DMS79 treated with DMSO at 0.1 percent for 48 hours (cell line): ENCODE measurements at regions not wholly inside any gene's neighbourhood (a gene's known extent, or its start where the extent isn't known, plus 50 kb on each side); places are given as distances from the start of the nearest gene placed in this dataset.
"Not testable (repeated sequence)": the region's sequence is repeated elsewhere in the genome, so short reads cannot be mapped to it uniquely, and the experiment has no call there.

Experiments
- DNase-seq: peaks from one replicate; lab custom pipeline; 2025; lab: John Stamatoyannopoulos, UW

DNA sequence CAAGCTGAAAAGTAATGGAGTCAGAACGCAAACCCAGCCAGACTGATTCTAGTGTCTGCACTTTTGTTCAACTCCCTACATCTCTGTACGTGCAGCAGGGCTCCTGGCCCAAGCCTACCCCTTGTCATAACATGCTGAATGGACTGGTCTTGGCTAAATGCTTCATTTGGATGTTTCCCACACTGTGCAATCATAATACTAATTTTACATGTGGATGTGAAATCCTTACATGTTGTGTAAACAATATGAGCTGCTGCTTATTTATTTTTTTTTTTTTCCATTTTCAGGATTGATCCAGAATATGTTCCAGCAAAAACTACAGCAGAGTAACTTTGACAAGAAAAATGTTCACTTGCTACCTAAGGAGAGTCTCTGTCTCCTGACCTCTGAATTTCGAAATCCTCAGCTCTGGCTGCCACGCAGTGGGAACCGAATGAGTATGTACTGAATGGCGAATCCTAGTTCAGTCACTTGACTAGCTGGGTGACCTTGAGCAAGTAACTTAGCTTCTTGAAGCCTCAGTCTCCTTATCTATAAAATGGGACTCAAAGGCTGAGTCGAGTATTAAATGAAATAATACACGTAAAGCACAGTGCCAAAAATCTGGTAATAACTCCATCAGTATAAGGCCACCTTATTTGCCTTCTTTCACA, 133.4 kb downstream of the EHF start:
- DNase-seq, result no peak

DNA sequence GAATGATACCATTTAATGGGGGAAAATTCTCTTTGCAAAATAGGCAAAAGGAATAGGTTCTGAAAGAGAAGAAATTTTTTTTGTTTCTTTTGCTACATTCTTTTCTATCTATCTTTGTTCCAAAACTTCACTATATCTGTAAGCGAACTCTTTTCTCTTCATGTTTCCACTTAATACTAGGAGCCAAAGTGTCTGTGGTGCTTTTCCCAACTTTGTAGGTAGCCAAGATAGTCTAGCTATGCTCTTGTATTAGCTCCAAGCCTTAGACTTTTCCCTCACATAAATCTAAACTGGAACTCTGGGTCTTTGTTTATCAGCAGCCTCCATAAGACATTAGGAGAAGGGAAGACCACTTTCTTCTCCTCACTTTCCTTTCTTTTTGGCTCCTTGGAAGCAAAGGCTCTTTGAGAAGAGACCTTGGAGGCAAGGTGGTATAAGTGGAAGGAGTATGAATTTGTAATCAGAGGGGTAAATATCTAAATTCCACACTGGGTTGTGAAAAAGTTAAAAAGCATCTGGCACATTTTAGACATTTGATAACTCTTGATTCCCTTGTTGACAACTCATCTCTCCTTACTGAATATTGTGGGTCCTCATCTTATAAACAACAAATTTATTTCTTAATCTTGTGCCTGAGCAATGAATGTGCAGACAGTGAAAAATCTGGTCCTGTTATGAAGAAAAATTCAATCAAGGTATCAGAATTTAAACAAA, 130.0 kb downstream of the EHF start:
- no peak for DNase-seq

DNA sequence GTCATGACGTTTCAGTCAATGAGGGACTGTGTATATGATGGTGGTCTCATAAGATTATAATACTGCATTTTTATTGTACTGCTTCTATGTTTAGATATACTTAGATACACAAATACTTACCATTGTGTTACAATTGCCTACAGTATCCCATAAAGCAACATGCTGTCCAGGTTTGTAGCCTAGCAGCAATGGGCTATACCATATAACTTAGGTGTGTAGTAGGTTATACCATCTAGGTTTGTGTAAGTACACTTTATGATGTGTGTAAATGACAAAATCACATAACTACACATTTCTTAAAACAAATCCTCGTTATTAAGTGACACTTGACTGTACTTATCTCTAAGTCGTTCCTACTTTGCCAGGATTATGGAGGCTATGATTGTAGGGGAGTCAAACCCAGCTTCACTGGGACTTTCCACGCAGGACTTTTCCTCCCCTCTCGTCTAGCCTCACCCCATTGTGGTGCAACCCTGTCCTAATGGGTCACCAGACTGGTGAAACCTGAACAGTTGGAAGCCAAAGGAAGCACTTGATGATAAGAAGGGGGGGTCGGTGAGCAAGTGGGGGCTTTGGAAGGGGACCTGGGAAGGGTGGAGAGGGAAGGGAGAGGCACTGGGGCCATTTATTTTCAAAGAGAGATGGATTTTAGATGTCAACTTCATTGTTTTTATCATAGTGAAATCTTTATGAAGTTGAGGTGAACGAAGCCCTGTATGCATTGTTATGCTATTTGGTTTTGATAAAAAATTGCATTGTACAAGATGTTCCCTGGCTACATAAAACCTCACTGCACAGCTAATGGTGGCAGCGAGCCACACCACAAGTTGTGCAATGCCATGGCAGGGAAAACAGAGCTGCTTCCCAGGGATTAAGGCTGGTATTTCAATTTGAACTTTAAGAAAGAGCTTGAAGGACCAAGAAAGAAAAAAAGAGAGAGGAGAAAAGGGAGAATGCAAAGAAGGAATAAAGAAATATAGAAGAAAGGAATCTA, 129.1 kb downstream of the EHF start:
- DNase-seq, result peak; percentile 59

DNA sequence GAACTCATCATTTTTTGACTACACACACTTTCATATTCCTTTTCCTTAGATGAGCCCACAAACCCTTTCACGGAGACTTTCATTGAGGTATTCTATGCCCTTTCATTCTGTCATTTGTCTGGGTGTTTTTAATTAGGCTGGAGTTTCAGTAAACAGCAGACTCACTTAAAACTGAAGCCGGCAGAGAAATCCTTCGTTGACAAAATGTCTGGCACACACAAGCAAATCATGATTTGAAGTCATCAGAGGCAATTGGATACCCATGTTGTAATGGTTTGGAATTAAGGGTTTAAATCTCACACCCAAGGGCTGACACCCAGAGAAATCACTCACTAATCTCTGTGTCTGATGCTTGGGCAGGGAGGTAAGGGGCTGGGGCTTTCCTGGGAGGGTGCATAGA, 127.1 kb downstream of the EHF start:
- DNase-seq, result no peak

DNA sequence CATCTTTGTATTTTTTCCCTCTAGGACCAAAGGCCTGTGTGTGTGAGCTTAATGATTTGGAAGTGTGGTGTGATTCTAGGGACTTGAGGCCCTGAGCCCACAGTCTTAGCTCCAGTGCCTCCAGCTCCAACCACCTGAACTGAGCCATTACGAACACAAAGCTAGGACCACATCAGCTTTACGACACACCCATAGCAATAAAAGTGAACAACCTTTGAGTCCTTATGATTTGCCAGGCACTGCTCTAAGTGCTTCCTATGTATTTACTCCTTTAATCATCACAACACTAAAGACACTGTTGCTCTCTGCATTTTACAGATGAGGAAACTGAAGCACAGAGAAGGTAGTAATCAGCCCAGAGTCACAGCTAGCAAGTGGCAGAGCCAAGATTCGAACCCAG, 126.4 kb downstream of the EHF start:
- no peak for DNase-seq

DNA sequence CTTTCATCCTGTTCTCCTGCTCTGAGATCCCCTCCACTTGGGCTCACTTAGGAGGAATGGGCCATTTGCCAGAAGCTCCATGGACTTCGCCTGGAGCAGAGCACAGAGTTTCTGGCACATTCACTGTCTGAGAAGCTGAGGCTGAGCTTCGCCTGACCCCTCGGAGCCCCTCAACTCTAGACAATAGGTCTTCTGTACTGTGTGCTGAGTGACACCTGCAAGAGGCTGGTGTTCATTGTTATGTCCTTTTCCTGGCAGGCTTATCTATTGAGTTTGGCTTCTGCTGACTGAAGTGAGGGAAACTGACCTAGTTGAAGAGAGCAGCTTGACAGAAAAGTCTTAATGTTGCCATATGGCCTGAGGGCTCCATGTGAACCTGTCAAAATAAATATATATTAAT, 124.3 kb downstream of the EHF start:
- peak; percentile 38 for DNase-seq

DNA sequence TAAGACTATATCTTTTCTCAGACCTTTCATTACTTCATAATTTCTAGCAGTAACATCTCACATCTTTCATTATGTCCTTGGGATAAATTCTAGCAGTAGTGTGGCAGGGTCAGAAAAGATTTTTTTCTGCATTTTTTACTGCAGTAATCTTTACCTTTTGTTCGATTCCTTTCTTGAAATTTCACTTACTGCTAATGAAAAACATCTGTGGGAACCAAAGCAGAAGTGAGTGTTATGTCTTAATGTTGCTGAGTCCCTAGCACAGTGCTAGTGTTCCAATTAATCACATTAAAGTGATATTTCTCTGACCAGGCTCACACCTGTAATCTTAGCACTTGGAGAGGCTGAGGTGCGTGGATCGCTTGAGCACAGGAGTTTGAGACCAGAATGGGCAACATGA, 123.6 kb downstream of the EHF start:
- DNase-seq, result peak; percentile 25

DNA sequence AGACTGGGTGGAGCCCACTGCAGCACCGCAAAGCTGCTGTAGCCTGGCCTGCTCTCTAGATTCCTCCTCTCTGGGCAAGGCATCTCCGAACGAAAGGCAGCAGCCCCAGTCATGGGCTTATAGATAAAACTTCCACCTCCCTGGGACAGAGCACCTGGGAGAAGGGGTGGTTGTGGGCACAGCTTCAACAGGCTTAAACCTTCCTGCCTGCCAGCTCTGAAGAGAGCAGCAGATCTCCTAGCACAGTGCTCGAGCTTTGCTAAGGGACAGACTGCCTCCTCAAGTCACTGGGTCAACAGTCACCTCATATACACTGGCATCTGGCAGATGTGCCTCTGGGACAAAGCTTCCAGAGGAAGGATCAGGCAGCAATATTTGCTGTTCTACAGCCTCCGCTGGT, 117.3 kb downstream of the EHF start:
- no peak for DNase-seq

DNA sequence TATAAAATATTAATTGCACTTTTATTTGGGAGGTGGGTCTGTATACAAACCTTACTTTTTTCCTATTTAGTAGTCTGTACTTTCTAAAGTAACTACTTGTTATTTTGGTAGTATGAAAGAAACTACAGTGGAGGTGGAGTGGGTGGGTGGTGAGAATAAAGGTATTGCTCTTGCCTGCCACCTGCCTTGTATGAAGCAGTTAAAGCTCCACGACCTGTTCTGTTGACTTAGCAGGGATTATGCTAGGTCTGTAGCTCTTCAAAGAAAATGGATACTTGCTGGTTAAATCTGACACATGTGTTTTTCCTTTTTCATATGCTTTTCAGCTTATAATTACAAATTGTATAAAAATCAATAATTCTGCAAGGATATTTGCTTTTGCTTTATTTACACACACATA, 111.9 kb downstream of the EHF start:
- no peak for DNase-seq

DNA sequence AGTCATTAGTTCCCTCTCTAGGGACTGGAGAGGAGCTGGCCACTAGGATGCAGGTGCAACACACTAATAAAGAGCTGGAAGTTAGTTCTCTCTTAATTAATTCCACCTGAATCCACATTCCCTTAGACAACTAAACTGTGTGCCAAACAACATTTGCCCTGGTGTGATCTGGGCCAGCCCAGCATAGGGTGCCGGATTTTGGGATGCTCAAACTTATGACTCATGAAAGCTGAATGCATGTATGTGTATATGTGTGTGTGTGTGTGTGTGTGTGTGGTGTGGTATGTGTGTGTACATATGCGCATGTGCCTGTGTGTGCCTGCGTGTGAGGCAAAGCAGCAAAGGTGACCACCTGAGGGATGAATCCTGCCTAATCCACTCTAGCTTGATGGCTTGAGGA, 110.7 kb downstream of the EHF start:
- DNase-seq, result no peak

DNA sequence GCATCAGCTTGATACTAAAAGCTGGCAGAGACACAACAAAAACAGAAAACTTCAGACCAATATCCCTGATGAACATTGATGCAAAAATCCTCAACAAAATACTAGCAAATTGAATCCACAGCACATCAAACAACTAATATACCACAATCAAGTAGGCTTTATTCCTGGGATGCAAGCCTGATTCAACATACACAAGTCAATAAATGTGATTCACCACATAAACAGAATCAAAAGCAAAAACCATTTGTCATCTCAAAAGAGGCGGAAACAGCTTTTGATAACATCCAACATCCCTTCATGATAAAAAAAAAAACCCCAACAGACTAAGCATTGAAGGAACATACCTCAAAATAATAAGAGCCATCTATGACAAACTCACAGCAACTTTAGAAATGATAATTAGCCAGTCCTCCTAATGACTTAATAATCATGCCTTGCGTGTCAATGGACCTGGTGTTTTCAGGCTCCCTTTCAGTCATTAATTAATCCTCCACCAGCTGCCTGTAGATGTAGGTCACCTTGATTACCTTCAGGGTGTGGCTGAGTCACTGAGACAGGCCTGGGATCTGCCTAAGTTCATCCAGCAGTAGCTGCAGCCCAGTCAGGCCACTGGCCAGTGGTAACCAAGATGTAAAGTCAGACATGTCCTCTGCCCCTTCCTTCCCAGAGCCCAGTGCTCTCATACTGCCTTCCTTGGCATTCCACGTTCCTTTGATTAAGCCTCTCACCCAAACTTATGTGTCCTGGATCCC, 109.8 kb downstream of the EHF start:
- DNase-seq, result no peak

DNA sequence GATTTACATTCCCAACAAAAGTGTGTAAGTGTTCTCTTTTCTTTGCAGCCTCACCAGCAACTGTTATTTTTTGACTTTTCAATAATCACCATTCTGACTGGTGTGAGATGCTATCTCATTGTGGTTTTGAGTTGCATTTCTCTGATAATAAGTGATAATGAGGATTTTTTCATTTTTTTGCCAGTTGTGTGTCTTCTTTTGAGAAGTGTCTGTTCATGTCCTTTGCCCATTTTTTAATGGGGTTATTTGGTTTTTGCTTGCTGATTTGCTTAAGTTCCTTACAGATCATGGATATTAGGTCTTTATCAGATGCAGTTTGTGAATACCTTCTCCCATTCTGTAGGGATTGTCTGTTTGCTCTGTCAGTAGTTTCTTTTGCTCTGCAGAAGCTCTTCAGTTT, 107.7 kb downstream of the EHF start:
- DNase-seq, result no peak

DNA sequence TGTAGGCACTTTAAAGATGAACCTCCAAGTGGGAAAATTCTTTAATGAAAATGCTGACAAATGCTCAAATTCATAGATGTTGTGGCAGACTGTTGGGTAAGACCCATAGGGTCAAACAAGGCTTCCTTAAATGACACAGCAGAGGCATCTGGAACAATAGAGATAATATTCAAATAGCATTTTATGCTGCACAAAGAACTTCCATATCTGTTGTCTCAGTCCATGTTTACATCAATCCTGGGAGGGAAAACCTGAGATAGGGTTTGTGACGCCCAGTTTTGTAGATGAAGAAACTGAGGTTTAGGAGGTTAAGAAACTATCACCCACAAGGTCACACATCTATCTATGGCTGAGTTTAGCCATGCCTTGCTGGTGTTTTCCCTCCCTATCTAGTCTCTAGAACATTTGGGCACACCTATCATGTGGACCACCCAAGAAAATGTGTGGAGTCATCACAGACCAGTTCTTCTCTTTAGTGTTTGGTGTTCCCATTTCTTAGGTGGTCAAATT, 106.4 kb downstream of the EHF start:
- DNase-seq, result no peak

DNA sequence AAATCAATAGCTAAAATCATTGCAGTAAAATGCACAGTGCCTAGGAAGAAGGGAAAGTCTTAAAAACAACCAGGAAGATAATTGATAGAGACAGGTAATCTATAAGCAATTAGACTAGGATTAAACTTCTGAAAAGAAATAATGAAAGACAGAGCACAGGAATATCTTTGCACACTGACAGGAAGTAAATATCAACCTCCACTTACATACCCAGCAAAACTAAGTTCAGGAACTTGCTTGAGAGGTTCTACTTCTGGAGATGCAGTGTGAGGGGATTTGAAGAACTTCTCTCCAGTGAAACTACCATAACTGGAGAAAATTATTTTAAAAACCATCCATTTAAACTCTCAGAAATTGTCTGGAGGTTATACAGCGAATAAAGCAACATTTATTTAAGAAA, 104.1 kb downstream of the EHF start:
- no peak for DNase-seq

DNA sequence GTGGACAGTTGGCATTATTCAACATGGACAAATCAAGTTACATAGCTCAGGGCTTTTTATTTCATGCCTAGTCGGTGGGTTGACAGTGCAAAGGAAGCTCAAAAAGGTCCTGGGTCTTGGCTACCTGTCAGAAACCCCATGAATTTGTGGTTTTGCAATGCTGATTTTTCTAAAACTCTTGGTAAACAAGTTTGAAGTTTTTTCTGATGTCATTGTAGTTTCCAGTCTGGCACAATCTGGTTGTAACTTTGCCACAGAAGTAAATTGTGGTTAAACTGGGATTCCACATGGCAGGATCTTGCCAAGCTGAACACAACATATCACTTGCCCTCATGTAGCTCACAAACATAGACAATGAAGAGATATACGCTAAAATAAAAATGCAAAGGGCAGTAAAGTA, 100.8 kb downstream of the EHF start:
- no peak for DNase-seq

DNA sequence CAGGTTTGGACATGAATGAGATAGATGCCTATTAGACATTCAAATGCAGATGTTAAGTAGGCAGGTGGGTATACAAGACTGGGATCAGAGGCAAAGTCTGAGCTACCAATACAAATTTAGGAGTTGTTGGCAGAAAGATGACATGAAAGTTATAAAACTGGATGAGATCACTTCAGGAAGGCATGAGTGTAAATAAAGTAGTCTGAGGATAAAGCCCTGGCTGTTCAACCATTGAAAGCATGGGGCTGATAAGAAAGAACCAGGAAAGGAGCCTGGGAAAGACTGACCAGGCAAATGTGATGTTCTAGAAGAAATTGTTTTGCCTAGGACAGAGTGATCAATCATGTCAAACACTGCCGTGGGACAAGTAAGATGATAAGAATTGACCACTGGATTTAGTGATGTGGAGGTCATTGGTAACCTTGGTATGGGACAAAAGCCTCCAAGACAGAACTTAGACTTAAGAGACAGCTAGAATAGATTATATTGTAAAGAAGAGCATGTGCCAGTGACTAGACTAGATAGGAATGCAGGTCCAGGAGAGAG, 98.5 kb downstream of the EHF start:
- no peak for DNase-seq

DNA sequence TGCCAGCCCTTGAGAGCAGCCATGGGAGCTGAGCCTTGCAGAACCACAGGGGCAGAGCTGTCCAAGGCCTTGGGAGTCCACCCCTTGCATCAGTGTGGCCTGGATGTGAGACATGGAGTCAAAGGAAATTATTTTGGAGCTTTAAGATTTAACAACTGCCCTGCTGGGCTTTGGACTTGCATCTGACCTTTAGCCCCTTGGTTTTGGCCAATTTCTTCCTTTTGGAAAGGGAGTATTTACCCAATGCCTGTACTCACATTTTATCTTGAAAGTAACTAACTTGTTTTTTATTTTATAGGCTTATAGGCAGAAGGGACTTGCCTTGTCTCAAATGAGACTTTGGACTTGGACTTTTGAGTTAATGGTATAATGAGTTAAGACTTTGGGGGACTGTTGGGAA, 92.7 kb downstream of the EHF start:
- not testable (repeated sequence) for DNase-seq
